T-helper 2 cell treated with Interferon-gamma antibody and Interleukin-4, amounts not matched to agents 5 μg/mL and 100 μg/mL, for 36 hours (primary cell): ENCODE measurements at regions not wholly inside any gene's neighbourhood (a gene's known extent, or its start where the extent isn't known, plus 50 kb on each side); places are given as distances from the start of the nearest gene placed in this dataset.

Experiments
- DNase-seq: peaks from one replicate; pipeline ENCODE4 v3.0.0; 2021; ENCODE audit warnings: low spot score
- H3K27ac Mint-ChIP-seq: one replicate; pipeline ENCODE4 v1.8.0; 2021; ENCODE audit warnings: mild to moderate bottlenecking, mixed read lengths
- H3K27me3 Mint-ChIP-seq: one replicate; pipeline ENCODE4 v1.8.0; 2021; ENCODE audit warnings: low read depth, mixed read lengths
- H3K36me3 Mint-ChIP-seq: one replicate; pipeline ENCODE4 v1.8.0; 2021; ENCODE audit warnings: low read depth, mixed read lengths
- H3K4me1 Mint-ChIP-seq: one replicate; pipeline ENCODE4 v1.8.0; 2021; ENCODE audit warnings: low read depth, mixed read lengths
- H3K4me3 Mint-ChIP-seq: one replicate; pipeline ENCODE4 v1.8.0; 2022; ENCODE audit warnings: mild to moderate bottlenecking, moderate library complexity, mixed read lengths
- H3K9me3 Mint-ChIP-seq: one replicate; pipeline ENCODE4 v1.8.0; 2021; ENCODE audit warnings: mixed read lengths

GRCh38 chr22:48806227-48806781, 1021.4 kb downstream of the BRD1 start:
- no peaks in the 10 kb centered on the region for H3K27me3 Mint-ChIP-seq
- no peaks in the 10 kb centered on the region for H3K4me1 Mint-ChIP-seq
- H3K27ac Mint-ChIP-seq, result no peak overlapping the region
- DNase-seq, result no peak
- no peak overlapping the region for H3K4me3 Mint-ChIP-seq
- H3K9me3 Mint-ChIP-seq, result no peaks in the 10 kb centered on the region
- no peaks in the 10 kb centered on the region for H3K36me3 Mint-ChIP-seq

- DNase-seq, result no peak
- no peaks in the 10 kb centered on the region for H3K36me3 Mint-ChIP-seq
- no peaks in the 10 kb centered on the region for H3K4me1 Mint-ChIP-seq
- no peaks in the 10 kb centered on the region for H3K27me3 Mint-ChIP-seq
- no peaks in the 10 kb centered on the region for H3K9me3 Mint-ChIP-seq
- no peak overlapping the region for H3K27ac Mint-ChIP-seq
- H3K4me3 Mint-ChIP-seq, result no peak overlapping the region
Measured at GRCh38 chr22:48805516-48805915, 1022.2 kb downstream of the BRD1 start.

GRCh38 chr22:48804811-48805301, 1022.8 kb downstream of the BRD1 start:
- H3K27me3 Mint-ChIP-seq, result no peaks in the 10 kb centered on the region
- H3K36me3 Mint-ChIP-seq, result no peaks in the 10 kb centered on the region
- H3K27ac Mint-ChIP-seq, result no peak overlapping the region
- H3K9me3 Mint-ChIP-seq, result no peaks in the 10 kb centered on the region
- H3K4me1 Mint-ChIP-seq, result no peaks in the 10 kb centered on the region
- no peak for DNase-seq
- no peak overlapping the region for H3K4me3 Mint-ChIP-seq

- no peaks in the 10 kb centered on the region for H3K9me3 Mint-ChIP-seq
- no peak overlapping the region for H3K4me3 Mint-ChIP-seq
Measured at GRCh38 chr22:48803948-48804810, 1023.5 kb downstream of the BRD1 start.

GRCh38 chr22:48803171-48803947, 1024.3 kb downstream of the BRD1 start:
- DNase-seq, result no peak
- Mint-ChIP-seq H3K27me3 (no peaks in the 10 kb centered on the region), H3K4me3 (no peak overlapping the region), H3K9me3 (no peaks in the 10 kb centered on the region), H3K27ac (no peak overlapping the region), H3K36me3 (no peaks in the 10 kb centered on the region), H3K4me1 (no peaks in the 10 kb centered on the region)

More at GRCh38 chr22:48803948-48804810, 1023.5 kb downstream of the BRD1 start:
- Mint-ChIP-seq H3K4me1 (no peaks in the 10 kb centered on the region), H3K27ac (no peak overlapping the region), H3K36me3 (no peaks in the 10 kb centered on the region), H3K27me3 (no peaks in the 10 kb centered on the region)
- DNase-seq, result no peak

- no peak overlapping the region for H3K4me3 Mint-ChIP-seq
Measured at GRCh38 chr22:48802576-48802975, 1025.1 kb downstream of the BRD1 start.

GRCh38 chr22:48800886-48801607, 1026.6 kb downstream of the BRD1 start:
- Mint-ChIP-seq H3K27me3 (no peaks in the 10 kb centered on the region), H3K4me3 (no peak overlapping the region), H3K4me1 (no peaks in the 10 kb centered on the region), H3K9me3 (no peaks in the 10 kb centered on the region), H3K27ac (no peak overlapping the region), H3K36me3 (no peaks in the 10 kb centered on the region)
- DNase-seq, result no peak

More at GRCh38 chr22:48802576-48802975, 1025.1 kb downstream of the BRD1 start:
- Mint-ChIP-seq H3K36me3 (no peaks in the 10 kb centered on the region), H3K4me1 (no peaks in the 10 kb centered on the region), H3K27me3 (no peaks in the 10 kb centered on the region), H3K27ac (no peak overlapping the region), H3K9me3 (no peaks in the 10 kb centered on the region)
- DNase-seq, result no peak

GRCh38 chr22:48800036-48800885, 1027.4 kb downstream of the BRD1 start:
- no peak for DNase-seq
- Mint-ChIP-seq H3K27ac (no peak overlapping the region), H3K36me3 (no peaks in the 10 kb centered on the region), H3K4me3 (no peak overlapping the region), H3K4me1 (no peaks in the 10 kb centered on the region), H3K9me3 (no peaks in the 10 kb centered on the region), H3K27me3 (no peaks in the 10 kb centered on the region)

GRCh38 chr22:48799227-48799970, 1028.3 kb downstream of the BRD1 start:
- H3K27me3 Mint-ChIP-seq, result no peaks in the 10 kb centered on the region
- no peaks in the 10 kb centered on the region for H3K36me3 Mint-ChIP-seq
- H3K4me3 Mint-ChIP-seq, result no peak overlapping the region
- H3K27ac Mint-ChIP-seq, result no peak overlapping the region
- no peak for DNase-seq
- no peaks in the 10 kb centered on the region for H3K9me3 Mint-ChIP-seq
- no peaks in the 10 kb centered on the region for H3K4me1 Mint-ChIP-seq

GRCh38 chr22:48798281-48799226, 1029.1 kb downstream of the BRD1 start:
- peaks cover 4% of the 10 kb centered on the region for H3K9me3 Mint-ChIP-seq
- no peaks in the 10 kb centered on the region for H3K4me1 Mint-ChIP-seq

GRCh38 chr22:48797731-48798130, 1029.9 kb downstream of the BRD1 start:
- Mint-ChIP-seq H3K27me3 (no peaks in the 10 kb centered on the region), H3K4me1 (no peaks in the 10 kb centered on the region), H3K9me3 (peaks cover 4% of the 10 kb centered on the region), H3K36me3 (no peaks in the 10 kb centered on the region), H3K4me3 (no peak overlapping the region), H3K27ac (no peak overlapping the region)
- DNase-seq, result no peak

More at GRCh38 chr22:48798281-48799226, 1029.1 kb downstream of the BRD1 start:
- Mint-ChIP-seq H3K27ac (no peak overlapping the region), H3K36me3 (no peaks in the 10 kb centered on the region), H3K27me3 (no peaks in the 10 kb centered on the region), H3K4me3 (no peak overlapping the region)
- DNase-seq, result no peak
